PC-9 (cell line): ENCODE measurements at regions not wholly inside any gene's neighbourhood (a gene's known extent, or its start where the extent isn't known, plus 50 kb on each side); places are given as distances from the start of the nearest gene placed in this dataset.
"Not testable (repeated sequence)": the region's sequence is repeated elsewhere in the genome, so short reads cannot be mapped to it uniquely, and the experiment has no call there.

Experiments used
- BruUV-seq: library from RNA; stranded (reverse); fragments of 400-500 nt; replicated peaks from 2 replicates; lab custom pipeline; 2021; lab: Mats Ljungman, UMichigan
- CTCF ChIA-PET: fragments of 300-600 bp; sonication (Branson Sonifier 250); formaldehyde crosslinking; loops from one replicate; lab custom pipeline; 2022; ENCODE audit warnings: antibody characterized with exemption; lab: Charles Lee
- POLR2A ChIA-PET: fragments of 300-600 bp; sonication (Branson Sonifier 250); formaldehyde crosslinking; loops from one replicate; lab custom pipeline; 2022; ENCODE audit warnings: antibody characterized with exemption; ENCODE audit not compliant: unreplicated experiment; lab: Charles Lee
- DNase-seq, 2 experiments: peaks; one replicate each; pipeline versions ENCODE4 v3.0.0 to v3.0.0-alpha.2; 2015 to 2022; ENCODE audit warnings: mixed read lengths in 1 of 2
- H2AFZ ChIP-seq: fragments of 200-600 bp; sonication (generic); 2 replicates; pipeline ENCODE4 v1.8.1; 2017; ENCODE audit warnings: antibody characterized with exemption
- H3F3A ChIP-seq: fragments of 200-600 bp; sonication (generic); 2 replicates; pipeline ENCODE4 v1.8.1; 2017; ENCODE audit warnings: antibody characterized with exemption, mild to moderate bottlenecking, low read depth; ENCODE audit not compliant: insufficient read depth
- H3K27ac ChIP-seq: fragments of 200-600 bp; sonication (generic); 2 replicates; pipeline ENCODE4 v1.6.1; 2016; ENCODE audit warnings: mixed run types
- H3K27me3 ChIP-seq: fragments of 200-600 bp; sonication (generic); 2 replicates; pipeline ENCODE4 v1.6.1; 2016; ENCODE audit warnings: low read depth, mixed run types; ENCODE audit not compliant: insufficient read depth
- H3K36me3 ChIP-seq: fragments of 200-600 bp; sonication (generic); 2 replicates; pipeline ENCODE4 v1.6.1; 2016; ENCODE audit warnings: low read depth, mixed run types
- H3K4me1 ChIP-seq: fragments of 200-600 bp; sonication (generic); replicated peaks from 2 replicates; pipeline ENCODE4 v1.6.1; 2016; ENCODE audit warnings: mixed run types; ENCODE audit not compliant: insufficient read depth
- H3K4me2 ChIP-seq: fragments of 200-600 bp; sonication (generic); 2 replicates; pipeline ENCODE4 v1.6.1; 2017; ENCODE audit warnings: mixed run types
- H3K4me3 ChIP-seq: fragments of 200-600 bp; sonication (generic); 2 replicates; pipeline ENCODE4 v1.6.1; 2016; ENCODE audit warnings: mixed run types
- H3K79me2 ChIP-seq: fragments of 200-600 bp; sonication (generic); 2 replicates; pipeline ENCODE4 v1.6.1; 2017; ENCODE audit warnings: low read depth, mixed run types
- H3K9me2 ChIP-seq: fragments of 200-600 bp; sonication (generic); 2 replicates; pipeline ENCODE4 v1.8.1; 2017; ENCODE audit warnings: mild to moderate bottlenecking; ENCODE audit not compliant: insufficient read depth
- H3K9me3 ChIP-seq: fragments of 200-600 bp; sonication (generic); 2 replicates; pipeline ENCODE4 v1.8.1; 2016; ENCODE audit warnings: low read depth; ENCODE audit not compliant: insufficient read depth
- H4K20me1 ChIP-seq: fragments of 200-600 bp; sonication (generic); 2 replicates; pipeline ENCODE4 v1.8.1; 2017; ENCODE audit not compliant: insufficient read depth
- CTCF ChIP-seq: fragments of 200-600 bp; sonication (generic); conservative IDR thresholded peaks from 2 replicates; pipeline ENCODE4 v1.6.1; 2017; ENCODE audit warnings: mixed run types, antibody characterized with exemption, mild to moderate bottlenecking, moderate library complexity
- EZH2 ChIP-seq: fragments of 200-600 bp; sonication (generic); IDR thresholded peaks from 2 replicates; pipeline ENCODE4 v1.8.0; 2017; ENCODE audit warnings: antibody characterized with exemption, low read depth
- intact Hi-C: fragments of 100-400 bp; cut with micrococcal nuclease; formaldehyde crosslinking; loops from one replicate; pipeline ENCODE4 v1.10.0; 2022; ENCODE audit not compliant: unreplicated experiment

DNA sequence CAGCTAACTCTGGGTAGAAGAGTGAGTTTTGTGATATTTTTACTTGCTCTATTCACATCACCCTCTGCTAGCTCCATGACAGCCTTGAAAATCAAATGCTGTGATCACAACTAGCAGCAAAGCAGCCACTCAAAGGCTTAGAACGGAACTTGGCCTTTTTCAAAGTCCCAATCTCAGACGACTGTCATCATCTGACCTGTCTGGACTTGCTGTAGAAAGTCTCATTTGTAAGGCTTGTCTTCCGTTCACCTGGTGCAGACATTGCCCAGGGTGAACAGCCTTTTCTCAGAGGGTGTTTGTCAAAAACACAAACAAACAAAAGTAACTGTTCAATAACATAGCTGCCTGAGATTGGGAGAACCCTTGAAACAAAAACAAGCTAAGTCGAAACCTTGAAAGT lies 458.9 kb upstream of the ADARB2 start:
- no peak for DNase-seq
- no peaks in the 10 kb centered on the region for H3F3A ChIP-seq
- H3K9me3 ChIP-seq, result no peaks in the 10 kb centered on the region
- TF ChIP-seq EZH2 (no peak), CTCF (no peak)
- CTCF ChIA-PET, result no interaction called here
- H3K27ac ChIP-seq, result no peak overlapping the region
- no peaks in the 10 kb centered on the region for H3K9me2 ChIP-seq
- no peaks in the 10 kb centered on the region for H3K27me3 ChIP-seq
- no peaks in the 10 kb centered on the region for H3K36me3 ChIP-seq
- POLR2A ChIA-PET, result no interaction called here
- H4K20me1 ChIP-seq, result no peaks in the 10 kb centered on the region
- no peaks in the 10 kb centered on the region for H3K79me2 ChIP-seq
- BruUV-seq, result no TSS peak
- H3K4me1 ChIP-seq, result no peaks in the 10 kb centered on the region
- no peak overlapping the region for H2AFZ ChIP-seq
- H3K4me2 ChIP-seq, result no peak overlapping the region
- H3K4me3 ChIP-seq, result no peak overlapping the region
- intact Hi-C loops, result no loop called here

DNA sequence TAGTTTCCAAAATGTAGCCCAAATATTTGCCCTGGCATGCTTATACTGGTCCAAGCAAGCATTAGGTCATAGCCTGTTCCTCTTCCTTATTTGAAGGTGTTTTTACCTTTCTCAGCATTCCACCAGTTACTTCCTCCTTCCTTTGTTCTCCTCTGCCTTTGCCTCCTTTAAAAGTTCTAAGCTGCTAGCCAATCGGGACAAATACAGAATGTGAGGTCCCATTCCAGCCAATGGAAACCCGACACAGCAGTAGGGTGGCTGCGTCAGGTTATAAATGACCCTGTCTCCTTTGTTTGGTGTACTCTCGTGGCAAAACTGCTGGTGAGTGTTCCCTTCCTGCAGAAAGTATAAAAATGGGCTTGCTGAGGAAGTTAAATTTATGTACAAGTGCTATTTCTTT lies 452.0 kb upstream of the ADARB2 start:
- BruUV-seq, H3K79me2 ChIP-seq, POLR2A ChIA-PET, H4K20me1 ChIP-seq, DNase-seq, H3K4me1 ChIP-seq, H3F3A ChIP-seq, H2AFZ ChIP-seq, H3K9me2 ChIP-seq, H3K36me3 ChIP-seq, H3K27me3 ChIP-seq, H3K27ac ChIP-seq, H3K9me3 ChIP-seq, CTCF ChIA-PET, intact Hi-C loops, H3K4me2 ChIP-seq, H3K4me3 ChIP-seq: not testable (repeated sequence)

DNA sequence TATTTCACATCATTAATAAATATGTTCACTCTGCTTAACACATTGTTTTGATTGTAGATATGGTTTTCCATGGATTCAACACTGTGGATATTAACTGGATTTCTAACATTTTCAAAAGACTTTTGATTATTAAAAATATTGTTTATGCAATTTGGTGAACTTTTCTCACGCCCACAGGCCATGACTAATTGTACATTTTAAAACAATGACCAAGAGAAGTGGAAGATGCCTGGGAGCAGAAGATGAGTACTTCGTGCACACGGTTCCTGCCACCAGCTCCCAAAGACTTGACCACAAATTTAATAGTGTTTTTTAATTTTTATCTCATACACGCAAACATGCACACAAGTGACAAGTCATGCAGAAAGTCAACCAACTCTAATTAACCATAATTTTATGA lies 451.0 kb upstream of the ADARB2 start:
- Histone ChIP-seq H4K20me1 (no peaks in the 10 kb centered on the region), H3K27me3 (peaks cover 3% of the 10 kb centered on the region), H3K36me3 (no peaks in the 10 kb centered on the region), H3K9me2 (no peaks in the 10 kb centered on the region), H3K79me2 (no peaks in the 10 kb centered on the region), H3F3A (no peaks in the 10 kb centered on the region), H3K4me1 (no peaks in the 10 kb centered on the region), H3K9me3 (no peaks in the 10 kb centered on the region), H3K4me2 (no peak overlapping the region), H3K4me3 (no peak overlapping the region), H3K27ac (no peak overlapping the region), H2AFZ (no peak overlapping the region)
- no TSS peak for BruUV-seq
- intact Hi-C loops, result no loop called here
- POLR2A ChIA-PET, result no interaction called here
- TF ChIP-seq CTCF (no peak), EZH2 (no peak)
- CTCF ChIA-PET, result interaction anchor here (0.7 kb wide), 1 partner anchor 705 kb away, joined by 3 read pairs; no protein-coding TSS in a partner anchor
- DNase-seq, result no peak

DNA sequence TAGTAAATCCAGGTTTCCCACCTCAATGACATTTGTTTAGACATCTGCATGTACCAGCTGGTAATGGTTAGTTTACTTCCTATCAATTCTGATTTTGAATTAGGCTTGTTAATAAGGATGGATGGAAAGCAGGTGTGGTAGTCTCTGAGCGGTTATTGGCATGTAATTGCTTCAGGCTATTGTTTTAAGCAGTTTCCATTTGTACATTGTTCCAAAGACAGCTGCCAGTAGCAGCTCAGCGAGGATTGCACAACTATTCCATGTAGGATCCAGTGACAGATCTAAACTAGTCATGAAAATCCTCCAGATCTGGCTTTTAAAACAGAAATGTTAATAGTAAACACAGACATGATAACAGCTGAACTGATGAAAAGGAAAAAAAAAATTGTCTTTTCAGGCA lies 436.0 kb upstream of the ADARB2 start:
- no peak for DNase-seq

More for the DNA sequence above, 436.0 kb upstream of the ADARB2 start:
- ChIA-PET CTCF (no interaction called here), POLR2A (no interaction called here)
- Histone ChIP-seq H3K79me2 (no peaks in the 10 kb centered on the region), H3K27me3 (peaks cover 24% of the 10 kb centered on the region; the same call in 1 of the 2 replicates), H3K4me2 (no peak overlapping the region), H3K36me3 (no peaks in the 10 kb centered on the region), H3F3A (no peaks in the 10 kb centered on the region), H3K4me3 (no peak overlapping the region), H4K20me1 (no peaks in the 10 kb centered on the region), H3K9me3 (no peaks in the 10 kb centered on the region), H3K4me1 (no peaks in the 10 kb centered on the region), H3K9me2 (no peaks in the 10 kb centered on the region), H3K27ac (no peak overlapping the region), H2AFZ (no peak overlapping the region)
- no TSS peak for BruUV-seq
- TF ChIP-seq EZH2 (no peak), CTCF (no peak)
- intact Hi-C loops, result no loop called here
